ENCODE measurements at regions not wholly inside any gene's neighbourhood (a gene's known extent, or its start where the extent isn't known, plus 50 kb on each side); places are given as distances from the start of the nearest gene placed in this dataset.
"Not testable (repeated sequence)": the region's sequence is repeated elsewhere in the genome, so short reads cannot be mapped to it uniquely, and the experiment has no call there.

GRCh38 chr1:166391279-166392066 lies 224.7 kb upstream of the FAM78B start:
- peaks cover 14% of the 10 kb centered on the region for H3K9me3 ChIP-seq (ENCODE audit: control insufficient read depth, insufficient read depth, low read length)
- ChIA-PET CTCF (no interaction called here), POLR2A (no interaction called here)
- no peak for TF ChIP-seq CTCF (IDR thresholded peaks at IDR 0.05; ENCODE audit: low read depth, low read length)
- no peak overlapping the region for H3K4me3 ChIP-seq (ENCODE audit: low read depth, low read length)
- H3K27me3 ChIP-seq (ENCODE audit: control insufficient read depth, insufficient read depth, low read length): no peaks in the 10 kb centered on the region
- no peak overlapping the region for H3K27ac ChIP-seq (ENCODE audit: low read depth, low read length)
- DNase-seq (ENCODE audit: low read depth, low spot score): no peak

GRCh38 chr1:166395729-166396128 lies 228.9 kb upstream of the FAM78B start:
- Histone ChIP-seq H3K9me3 (ENCODE audit: control insufficient read depth, insufficient read depth, low read length) (peaks cover 17% of the 10 kb centered on the region; the same call in 1 of the 2 replicates), H3K4me3 (ENCODE audit: low read depth, low read length) (no peak overlapping the region), H3K27ac (ENCODE audit: low read depth, low read length) (no peak overlapping the region), H3K27me3 (ENCODE audit: control insufficient read depth, insufficient read depth, low read length) (no peaks in the 10 kb centered on the region)
- CTCF ChIA-PET: no interaction called here
- POLR2A ChIA-PET: no interaction called here
- no peak for TF ChIP-seq CTCF (IDR thresholded peaks at IDR 0.05; ENCODE audit: low read depth, low read length)
- DNase-seq (ENCODE audit: low read depth, low spot score): no peak

- H3K9me3 ChIP-seq (ENCODE audit: control insufficient read depth, insufficient read depth, low read length): peaks cover 11% of the 10 kb centered on the region; the same call in 1 of the 2 replicates
- H3K27me3 ChIP-seq (ENCODE audit: control insufficient read depth, insufficient read depth, low read length); H3K27ac ChIP-seq (ENCODE audit: low read depth, low read length); DNase-seq (ENCODE audit: low read depth, low spot score); CTCF ChIA-PET; H3K4me3 ChIP-seq (ENCODE audit: low read depth, low read length); POLR2A ChIA-PET: not testable (repeated sequence)
Measured at GRCh38 chr1:166409253-166410082, 242.7 kb upstream of the FAM78B start.

- CTCF ChIA-PET: no interaction called here
- no peak for TF ChIP-seq CTCF (IDR thresholded peaks at IDR 0.05; ENCODE audit: low read depth, low read length)
- Histone ChIP-seq H3K27me3 (ENCODE audit: control insufficient read depth, insufficient read depth, low read length) (no peaks in the 10 kb centered on the region), H3K4me3 (ENCODE audit: low read depth, low read length) (no peak overlapping the region), H3K27ac (ENCODE audit: low read depth, low read length) (no peak overlapping the region), H3K9me3 (ENCODE audit: control insufficient read depth, insufficient read depth, low read length) (peaks cover 11% of the 10 kb centered on the region; the same call in 1 of the 2 replicates)
- DNase-seq (ENCODE audit: low read depth, low spot score): no peak
- POLR2A ChIA-PET: no interaction called here
Measured at GRCh38 chr1:166410083-166410385, 243.2 kb upstream of the FAM78B start.

- peaks cover 17% of the 10 kb centered on the region for H3K9me3 ChIP-seq (ENCODE audit: control insufficient read depth, insufficient read depth, low read length)
- H3K4me3 ChIP-seq (ENCODE audit: low read depth, low read length); POLR2A ChIA-PET; CTCF ChIA-PET; H3K27ac ChIP-seq (ENCODE audit: low read depth, low read length); DNase-seq (ENCODE audit: low read depth, low spot score); H3K27me3 ChIP-seq (ENCODE audit: control insufficient read depth, insufficient read depth, low read length): not testable (repeated sequence)
Measured at GRCh38 chr1:166416831-166417230, 250.0 kb upstream of the FAM78B start.

- ChIA-PET CTCF (no interaction called here), POLR2A (no interaction called here)
- H3K27ac ChIP-seq (ENCODE audit: low read depth, low read length): no peak overlapping the region
Measured at GRCh38 chr1:166418344-166418933, 251.6 kb upstream of the FAM78B start.

GRCh38 chr1:166422586-166422985 lies 255.8 kb upstream of the FAM78B start:
- H3K4me3 ChIP-seq (ENCODE audit: low read depth, low read length); H3K27ac ChIP-seq (ENCODE audit: low read depth, low read length); H3K27me3 ChIP-seq (ENCODE audit: control insufficient read depth, insufficient read depth, low read length); DNase-seq (ENCODE audit: low read depth, low spot score); CTCF ChIA-PET; POLR2A ChIA-PET: not testable (repeated sequence)
- H3K9me3 ChIP-seq (ENCODE audit: control insufficient read depth, insufficient read depth, low read length): peaks cover 12% of the 10 kb centered on the region; the same call in 1 of the 2 replicates

More at GRCh38 chr1:166418344-166418933, 251.6 kb upstream of the FAM78B start:
- TF ChIP-seq CTCF (IDR thresholded peaks at IDR 0.05; ENCODE audit: low read depth, low read length): no peak
- DNase-seq (ENCODE audit: low read depth, low spot score): no peak
- Histone ChIP-seq H3K9me3 (ENCODE audit: control insufficient read depth, insufficient read depth, low read length) (peaks cover 17% of the 10 kb centered on the region), H3K27me3 (ENCODE audit: control insufficient read depth, insufficient read depth, low read length) (no peaks in the 10 kb centered on the region), H3K4me3 (ENCODE audit: low read depth, low read length) (no peak overlapping the region)

Measured in AG04450 (cell line).